ENCODE measurements at regions not wholly inside any gene's neighbourhood (a gene's known extent, or its start where the extent isn't known, plus 50 kb on each side); places are given as distances from the start of the nearest gene placed in this dataset.

GRCh38 chr9:96138616-96139015 is 163.4 kb downstream of the HSD17B3 start:
- no peak for TF ChIP-seq CTCF (IDR thresholded peaks at IDR 0.05)
- no peak for TF ChIP-seq POLR2A (IDR thresholded peaks at IDR 0.05)
